Adrenal gland (tissue), 9 donors: ENCODE measurements at regions not wholly inside any gene's neighbourhood (a gene's known extent, or its start where the extent isn't known, plus 50 kb on each side); places are given as distances from the start of the nearest gene placed in this dataset.

Source experiments
- DNase-seq, 7 donors: peaks; one replicate each; pipeline ENCODE4 v3.0.0-alpha.2; 2019 to 2020
- H3K27ac ChIP-seq, 5 donors: fragments of 200-600 bp; sonication (generic) in 4 of 5; 1 replicate in 3 of 5; 2 replicates in 2 of 5; pipeline versions ENCODE4 v1.5.1 to v1.8.0; 2016 to 2020; ENCODE audit warnings: mild to moderate bottlenecking in 1 of 5
- H3K27me3 ChIP-seq: fragments of 200-600 bp; 2 replicates; pipeline ENCODE4 v1.8.0; 2021
- H3K36me3 ChIP-seq, 2 donors: fragments of 200-600 bp; replicated peaks in 1 of 2; 1 replicate in 1 of 2; 2 replicates in 1 of 2; pipeline versions ENCODE4 v1.5.1 to v1.8.0; 2018 to 2022
- H3K4me1 ChIP-seq, 2 donors: fragments of 200-600 bp; replicated peaks in 1 of 2; 1 replicate in 1 of 2; 2 replicates in 1 of 2; pipeline versions ENCODE4 v1.5.1 to v1.8.0; 2018 to 2021
- H3K4me3 ChIP-seq, 4 donors: fragments of 200-600 bp; sonication (generic) in 3 of 4; one replicate each; pipeline ENCODE4 v1.5.1; 2016 to 2018
- H3K9me3 ChIP-seq, 3 donors: fragments of 200-600 bp; sonication (generic) in 1 of 3; replicated peaks in 1 of 3; 1 replicate in 2 of 3; 2 replicates in 1 of 3; pipeline versions ENCODE4 v1.5.1 to v1.8.0; 2016 to 2021
- POLR2A ChIP-seq, 2 donors: fragments of 450-650 bp; IDR thresholded peaks; one replicate each; pipeline ENCODE4 v1.6.1; 2017; ENCODE audit warnings: antibody characterized with exemption in 2 of 2, mild to moderate bottlenecking in 2 of 2, moderate library complexity in 1 of 2
- WGBS, 4 donors: extraction: QIAGEN DNeasy Blood & Tissue Kit in 2 of 4; methylation state at CpG; one replicate each; pipeline versions ENCODE4 v1.1.5 to v1.1.7; 2013 to 2017; 5-methylcytosine and 5-hydroxymethylcytosine counted together
- intact Hi-C, 2 donors: fragments of 100-400 bp; cut with DNase I; formaldehyde crosslinking; loops; one replicate each; pipeline versions ENCODE4 v1.14.1 to v1.15.0; 2022 to 2023
- TF ChIP-seq, protein P1 (sequence below), 6 experiments: fragments of 450-650 bp in 4 of 6; fragments of 200-600 bp in 2 of 6; sonication (generic) in 1 of 6; IDR thresholded peaks; 1 replicate in 5 of 6; 2 replicates in 1 of 6; pipeline versions ENCODE4 v1.5.1 to v1.8.0; 2016 to 2021; ENCODE audit warnings: antibody characterized with exemption in 6 of 6, mild to moderate bottlenecking in 2 of 6, moderate library complexity in 1 of 6
- donor health status: healthy with polysubstance abuse.
- donor health status: Bipolar disorder and iron deficiency.
- donor health status: DM: yes; HTN: yes; CAD: no.
- donor health status: DM: no; HTN: no; CAD: no.
- donor health status: DM: no; HTN: no; CAD: no.

- intact Hi-C loops: no loop called here
- Histone ChIP-seq H3K36me3 (no peaks in the 10 kb centered on the region), H3K9me3 (no peaks in the 10 kb centered on the region), H3K27ac (no peak overlapping the region), H3K4me1 (no peaks in the 10 kb centered on the region), H3K4me3 (no peak overlapping the region), H3K27me3 (no peaks in the 10 kb centered on the region)
- TF ChIP-seq, protein P1, sequence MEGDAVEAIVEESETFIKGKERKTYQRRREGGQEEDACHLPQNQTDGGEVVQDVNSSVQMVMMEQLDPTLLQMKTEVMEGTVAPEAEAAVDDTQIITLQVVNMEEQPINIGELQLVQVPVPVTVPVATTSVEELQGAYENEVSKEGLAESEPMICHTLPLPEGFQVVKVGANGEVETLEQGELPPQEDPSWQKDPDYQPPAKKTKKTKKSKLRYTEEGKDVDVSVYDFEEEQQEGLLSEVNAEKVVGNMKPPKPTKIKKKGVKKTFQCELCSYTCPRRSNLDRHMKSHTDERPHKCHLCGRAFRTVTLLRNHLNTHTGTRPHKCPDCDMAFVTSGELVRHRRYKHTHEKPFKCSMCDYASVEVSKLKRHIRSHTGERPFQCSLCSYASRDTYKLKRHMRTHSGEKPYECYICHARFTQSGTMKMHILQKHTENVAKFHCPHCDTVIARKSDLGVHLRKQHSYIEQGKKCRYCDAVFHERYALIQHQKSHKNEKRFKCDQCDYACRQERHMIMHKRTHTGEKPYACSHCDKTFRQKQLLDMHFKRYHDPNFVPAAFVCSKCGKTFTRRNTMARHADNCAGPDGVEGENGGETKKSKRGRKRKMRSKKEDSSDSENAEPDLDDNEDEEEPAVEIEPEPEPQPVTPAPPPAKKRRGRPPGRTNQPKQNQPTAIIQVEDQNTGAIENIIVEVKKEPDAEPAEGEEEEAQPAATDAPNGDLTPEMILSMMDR (IDR thresholded peaks at IDR 0.05): no peak
- no peak for TF ChIP-seq POLR2A (IDR thresholded peaks at IDR 0.05)
- 52 to 63% (median 56%) methylated on average over 7 of the region's 7 CpGs for WGBS, 4 donors
- DNase-seq: no peak
Measured at GRCh38 chr5:123809594-123810221, 297.7 kb downstream of the CSNK1G3 start.

DNA sequence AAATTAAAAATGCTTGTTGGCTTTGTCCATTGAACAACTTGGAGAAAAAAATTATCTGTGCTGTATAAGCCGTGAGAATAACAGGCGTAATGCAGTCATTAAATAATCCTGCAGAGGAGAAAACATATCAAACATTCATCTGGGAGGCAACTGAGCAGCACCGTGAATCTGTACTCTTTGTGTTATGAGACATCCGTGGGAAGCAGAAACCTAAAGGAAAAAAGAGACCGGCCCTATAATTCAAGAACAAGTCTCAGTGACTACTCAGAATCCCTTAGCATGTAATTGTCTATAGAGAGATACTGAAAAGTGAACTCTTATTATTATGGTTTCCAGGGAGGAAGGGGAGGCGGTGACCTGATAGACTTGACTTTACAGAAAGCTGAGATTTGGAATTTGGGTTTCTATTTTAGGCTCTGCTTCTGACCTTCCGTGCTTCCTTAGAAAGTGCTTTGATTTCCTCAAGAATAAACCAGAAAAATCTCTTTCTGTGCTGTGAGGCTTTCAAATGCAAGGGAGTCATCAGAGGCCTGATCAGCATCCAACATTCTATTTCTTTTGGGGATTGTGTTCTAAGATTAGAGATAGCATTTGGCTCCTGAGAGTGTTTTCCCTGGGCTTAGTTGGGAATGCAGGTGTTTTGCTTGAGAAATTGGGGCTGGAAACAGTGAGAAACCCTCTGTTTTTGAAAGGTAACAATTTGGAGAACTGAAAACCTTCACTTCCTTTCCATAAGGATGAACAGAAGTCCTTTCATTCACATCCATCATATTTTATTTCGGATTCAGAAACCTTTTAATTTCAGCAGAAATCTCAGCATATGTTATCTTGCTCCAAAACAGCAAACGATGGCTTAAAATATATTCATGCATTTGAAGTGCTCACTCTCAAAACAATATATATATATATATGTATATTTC is 296.7 kb downstream of the CSNK1G3 start:
- no peak for DNase-seq
- H3K9me3 ChIP-seq: no peaks in the 10 kb centered on the region
- H3K27ac ChIP-seq: no peak overlapping the region
- no peaks in the 10 kb centered on the region for H3K27me3 ChIP-seq
- no peaks in the 10 kb centered on the region for H3K4me1 ChIP-seq
- 70 to 77% (median 75%) methylated on average over 9 of the region's 9 CpGs for WGBS, 4 donors
- no peaks in the 10 kb centered on the region for H3K36me3 ChIP-seq
- H3K4me3 ChIP-seq: no peak overlapping the region
- TF ChIP-seq, protein P1 (IDR thresholded peaks at IDR 0.05): no peak
- no peak for TF ChIP-seq POLR2A (IDR thresholded peaks at IDR 0.05)
- intact Hi-C loops: no loop called here

DNA sequence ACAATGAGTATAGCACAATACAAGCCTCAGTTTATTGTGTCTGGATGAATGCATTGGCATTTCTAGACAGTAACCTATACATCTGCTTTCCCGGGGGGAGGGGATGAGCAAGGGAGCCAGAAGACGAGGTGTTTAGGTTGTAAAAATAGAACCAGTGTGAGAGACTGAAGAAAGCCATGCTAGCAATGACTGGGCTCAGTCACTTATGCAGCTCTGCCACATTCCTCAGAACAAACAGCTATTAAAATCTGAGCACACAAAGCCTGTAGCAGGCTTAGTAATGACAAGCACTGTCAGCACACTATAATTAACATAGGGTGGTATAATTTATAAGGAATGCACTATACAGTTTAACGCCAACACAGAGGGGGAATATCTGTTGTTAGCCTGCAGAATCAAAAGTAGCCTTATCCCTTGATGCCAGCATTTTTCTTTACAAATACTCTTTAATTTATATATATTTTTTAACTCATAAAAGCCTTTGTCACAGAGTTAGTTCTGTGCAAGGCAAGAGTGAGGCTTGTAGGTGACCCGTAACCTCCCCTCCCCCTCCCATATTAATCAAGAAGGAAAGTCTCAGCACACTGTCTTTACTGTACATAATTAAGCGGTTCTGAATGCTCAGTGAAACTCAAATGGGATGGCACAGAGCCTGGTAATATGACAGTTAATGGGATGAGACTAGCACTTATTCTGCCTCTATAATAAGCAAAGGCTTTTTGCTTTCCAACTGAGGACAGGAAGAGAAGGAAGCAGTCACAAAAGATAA is 295.4 kb downstream of the CSNK1G3 start:
- WGBS, 4 donors: 64 to 76% (median 68%) methylated on average over 5 of the region's 5 CpGs
- H3K9me3 ChIP-seq: no peaks in the 10 kb centered on the region
- H3K4me3 ChIP-seq: no peak overlapping the region
- intact Hi-C loops: no loop called here
- TF ChIP-seq, protein P1 (IDR thresholded peaks at IDR 0.05): no peak
- TF ChIP-seq POLR2A (IDR thresholded peaks at IDR 0.05): no peak
- H3K4me1 ChIP-seq: no peaks in the 10 kb centered on the region
- no peak overlapping the region for H3K27ac ChIP-seq
- H3K27me3 ChIP-seq: no peaks in the 10 kb centered on the region
- H3K36me3 ChIP-seq: no peaks in the 10 kb centered on the region
- DNase-seq: no peak

- intact Hi-C loops: no loop called here
- Histone ChIP-seq H3K4me1 (no peaks in the 10 kb centered on the region), H3K27me3 (no peaks in the 10 kb centered on the region), H3K4me3 (no peak overlapping the region), H3K36me3 (no peaks in the 10 kb centered on the region), H3K9me3 (no peaks in the 10 kb centered on the region), H3K27ac (no peak overlapping the region)
- no peak for DNase-seq
- TF ChIP-seq POLR2A (IDR thresholded peaks at IDR 0.05): no peak
- TF ChIP-seq, protein P1 (IDR thresholded peaks at IDR 0.05): no peak
- 81 to 88% (median 85%) methylated on average over 1 of the region's 1 CpG for WGBS, 4 donors
Measured at GRCh38 chr5:123806644-123807043, 294.7 kb downstream of the CSNK1G3 start.
